ENCODE measurements at regions not wholly inside any gene's neighbourhood (a gene's known extent, or its start where the extent isn't known, plus 50 kb on each side); places are given as distances from the start of the nearest gene placed in this dataset.

DNA sequence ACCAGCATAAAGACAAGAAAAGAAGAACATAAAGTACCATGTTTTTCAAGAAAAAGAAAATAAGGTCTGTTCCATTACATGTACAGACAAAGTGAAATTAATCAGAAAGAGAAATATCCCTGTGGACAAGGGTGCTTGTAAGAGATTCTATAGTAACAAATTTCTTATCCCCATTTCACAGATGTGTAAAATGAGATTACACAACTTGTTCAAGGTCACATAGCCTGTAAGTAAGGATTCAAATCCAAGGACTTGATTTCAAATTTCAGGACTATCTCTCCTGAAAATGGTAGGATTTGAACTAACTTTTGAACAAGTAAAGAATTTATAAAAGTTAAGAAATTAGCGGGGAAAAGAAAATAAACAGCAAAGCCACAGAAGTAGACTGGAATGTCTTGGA is 248.2 kb upstream of the SLC39A10 start:
- no peak for TF ChIP-seq POLR2A (IDR thresholded peaks at IDR 0.05)
- TF ChIP-seq, protein P1, sequence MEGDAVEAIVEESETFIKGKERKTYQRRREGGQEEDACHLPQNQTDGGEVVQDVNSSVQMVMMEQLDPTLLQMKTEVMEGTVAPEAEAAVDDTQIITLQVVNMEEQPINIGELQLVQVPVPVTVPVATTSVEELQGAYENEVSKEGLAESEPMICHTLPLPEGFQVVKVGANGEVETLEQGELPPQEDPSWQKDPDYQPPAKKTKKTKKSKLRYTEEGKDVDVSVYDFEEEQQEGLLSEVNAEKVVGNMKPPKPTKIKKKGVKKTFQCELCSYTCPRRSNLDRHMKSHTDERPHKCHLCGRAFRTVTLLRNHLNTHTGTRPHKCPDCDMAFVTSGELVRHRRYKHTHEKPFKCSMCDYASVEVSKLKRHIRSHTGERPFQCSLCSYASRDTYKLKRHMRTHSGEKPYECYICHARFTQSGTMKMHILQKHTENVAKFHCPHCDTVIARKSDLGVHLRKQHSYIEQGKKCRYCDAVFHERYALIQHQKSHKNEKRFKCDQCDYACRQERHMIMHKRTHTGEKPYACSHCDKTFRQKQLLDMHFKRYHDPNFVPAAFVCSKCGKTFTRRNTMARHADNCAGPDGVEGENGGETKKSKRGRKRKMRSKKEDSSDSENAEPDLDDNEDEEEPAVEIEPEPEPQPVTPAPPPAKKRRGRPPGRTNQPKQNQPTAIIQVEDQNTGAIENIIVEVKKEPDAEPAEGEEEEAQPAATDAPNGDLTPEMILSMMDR (IDR thresholded peaks at IDR 0.05 in 8 of 11, conservative IDR thresholded peaks at IDR 0.05 in 3 of 11): no peak
- no peak for TF ChIP-seq POLR2AphosphoS5 (IDR thresholded peaks at IDR 0.05)

All from spleen (tissue), 7 donors.